Esophagus squamous epithelium (tissue), 4 donors: ENCODE measurements at regions not wholly inside any gene's neighbourhood (a gene's known extent, or its start where the extent isn't known, plus 50 kb on each side); places are given as distances from the start of the nearest gene placed in this dataset.

Experiments used
- POLR2A ChIP-seq, 4 donors: fragments of 450-650 bp; IDR thresholded peaks; one replicate each; pipeline ENCODE4 v1.6.1; 2017; ENCODE audit warnings: antibody characterized with exemption in 4 of 4, mild to moderate bottlenecking in 4 of 4, moderate library complexity in 3 of 4
- TF ChIP-seq, protein P1 (sequence below), 6 experiments: fragments of 450-650 bp in 4 of 6; fragments of 200-600 bp in 2 of 6; sonication (generic) in 2 of 6; IDR thresholded peaks; one replicate each; pipeline ENCODE4 v1.5.1; 2016 to 2019; ENCODE audit warnings: antibody characterized with exemption in 6 of 6, mild to moderate bottlenecking in 4 of 6, moderate library complexity in 4 of 6

DNA sequence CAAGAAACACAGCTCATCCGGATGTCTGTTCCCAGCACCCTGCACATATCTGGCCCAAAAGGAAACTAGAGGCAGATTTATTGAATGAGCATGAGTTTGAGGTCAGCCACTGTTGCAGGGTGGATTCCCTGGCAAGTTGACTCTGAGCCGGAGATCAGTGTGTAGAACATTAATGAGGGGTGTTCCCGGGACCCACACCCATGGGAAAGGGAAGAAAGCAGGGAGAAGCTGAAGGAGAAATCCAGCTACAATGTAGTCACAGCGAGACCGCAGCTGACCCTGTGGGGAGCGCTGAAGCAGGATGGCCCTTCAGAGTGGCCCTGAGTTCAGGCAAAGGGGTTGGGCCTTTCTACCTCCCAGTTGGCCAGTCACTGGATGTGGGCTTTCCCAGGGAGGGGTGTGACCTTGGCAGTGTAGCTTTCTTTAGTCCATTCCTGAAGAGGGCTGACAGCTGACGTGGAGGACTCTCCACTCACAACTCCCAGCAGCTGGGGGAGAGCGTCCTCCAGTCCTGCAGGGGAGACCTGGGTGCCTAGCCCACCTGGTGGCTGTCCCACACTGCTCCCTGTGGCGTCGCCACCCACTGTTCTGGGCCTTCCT is 324.2 kb upstream of the ZMIZ1 start:
- TF ChIP-seq POLR2A (IDR thresholded peaks at IDR 0.05) = no peak
- TF ChIP-seq, protein P1, sequence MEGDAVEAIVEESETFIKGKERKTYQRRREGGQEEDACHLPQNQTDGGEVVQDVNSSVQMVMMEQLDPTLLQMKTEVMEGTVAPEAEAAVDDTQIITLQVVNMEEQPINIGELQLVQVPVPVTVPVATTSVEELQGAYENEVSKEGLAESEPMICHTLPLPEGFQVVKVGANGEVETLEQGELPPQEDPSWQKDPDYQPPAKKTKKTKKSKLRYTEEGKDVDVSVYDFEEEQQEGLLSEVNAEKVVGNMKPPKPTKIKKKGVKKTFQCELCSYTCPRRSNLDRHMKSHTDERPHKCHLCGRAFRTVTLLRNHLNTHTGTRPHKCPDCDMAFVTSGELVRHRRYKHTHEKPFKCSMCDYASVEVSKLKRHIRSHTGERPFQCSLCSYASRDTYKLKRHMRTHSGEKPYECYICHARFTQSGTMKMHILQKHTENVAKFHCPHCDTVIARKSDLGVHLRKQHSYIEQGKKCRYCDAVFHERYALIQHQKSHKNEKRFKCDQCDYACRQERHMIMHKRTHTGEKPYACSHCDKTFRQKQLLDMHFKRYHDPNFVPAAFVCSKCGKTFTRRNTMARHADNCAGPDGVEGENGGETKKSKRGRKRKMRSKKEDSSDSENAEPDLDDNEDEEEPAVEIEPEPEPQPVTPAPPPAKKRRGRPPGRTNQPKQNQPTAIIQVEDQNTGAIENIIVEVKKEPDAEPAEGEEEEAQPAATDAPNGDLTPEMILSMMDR (IDR thresholded peaks at IDR 0.05) = no peak
